ENCODE measurements at regions not wholly inside any gene's neighbourhood (a gene's known extent, or its start where the extent isn't known, plus 50 kb on each side); places are given as distances from the start of the nearest gene placed in this dataset.
"Not testable (repeated sequence)": the region's sequence is repeated elsewhere in the genome, so short reads cannot be mapped to it uniquely, and the experiment has no call there.

GRCh38 chr6:155762649-155763048 lies 307.0 kb upstream of the NOX3 start:
- Mint-ChIP-seq H3K4me1 (ENCODE audit: low read depth) (peaks cover 4% of the 10 kb centered on the region), H3K36me3 (ENCODE audit: low read depth) (no peaks in the 10 kb centered on the region), H3K27me3 (ENCODE audit: low read depth) (no peaks in the 10 kb centered on the region), H3K27ac (ENCODE audit: unreplicated experiment) (no peak overlapping the region), H3K4me3 (ENCODE audit: unreplicated experiment) (no peak overlapping the region), H3K9me3 (ENCODE audit: low read depth) (peaks cover 7% of the 10 kb centered on the region)
- no peak for DNase-seq (ENCODE audit: low spot score)
- TF ChIP-seq CTCF (IDR thresholded peaks at IDR 0.05) = no peak

GRCh38 chr6:155755452-155755851 lies 299.8 kb upstream of the NOX3 start:
- Mint-ChIP-seq H3K4me3 (ENCODE audit: unreplicated experiment) (no peak overlapping the region), H3K27me3 (ENCODE audit: low read depth) (peaks cover 6% of the 10 kb centered on the region), H3K9me3 (ENCODE audit: low read depth) (peaks cover 19% of the 10 kb centered on the region), H3K36me3 (ENCODE audit: low read depth) (no peaks in the 10 kb centered on the region), H3K27ac (ENCODE audit: unreplicated experiment) (no peak overlapping the region), H3K4me1 (ENCODE audit: low read depth) (no peaks in the 10 kb centered on the region)
- no peak for DNase-seq (ENCODE audit: low spot score)
- TF ChIP-seq CTCF (IDR thresholded peaks at IDR 0.05) = no peak

GRCh38 chr6:155748778-155749177 lies 293.1 kb upstream of the NOX3 start:
- not testable (repeated sequence) for DNase-seq (ENCODE audit: low spot score); H3K27ac Mint-ChIP-seq (ENCODE audit: unreplicated experiment); H3K4me1 Mint-ChIP-seq (ENCODE audit: low read depth); H3K36me3 Mint-ChIP-seq (ENCODE audit: low read depth); H3K4me3 Mint-ChIP-seq (ENCODE audit: unreplicated experiment)
- Mint-ChIP-seq H3K27me3 (ENCODE audit: low read depth) (peaks cover 13% of the 10 kb centered on the region), H3K9me3 (ENCODE audit: low read depth) (peaks cover 14% of the 10 kb centered on the region)

- H3K4me1 Mint-ChIP-seq (ENCODE audit: low read depth) = no peaks in the 10 kb centered on the region
- peaks cover 7% of the 10 kb centered on the region for H3K9me3 Mint-ChIP-seq (ENCODE audit: low read depth)
- no peak overlapping the region for H3K4me3 Mint-ChIP-seq (ENCODE audit: unreplicated experiment)
These were observed 291.9 kb upstream of the NOX3 start for GRCh38 chr6:155747491-155747890.

GRCh38 chr6:155740781-155741399 lies 285.3 kb upstream of the NOX3 start:
- Mint-ChIP-seq H3K4me3 (ENCODE audit: unreplicated experiment) (no peak overlapping the region), H3K36me3 (ENCODE audit: low read depth) (no peaks in the 10 kb centered on the region), H3K27me3 (ENCODE audit: low read depth) (peaks cover 16% of the 10 kb centered on the region), H3K27ac (ENCODE audit: unreplicated experiment) (no peak overlapping the region), H3K9me3 (ENCODE audit: low read depth) (no peaks in the 10 kb centered on the region), H3K4me1 (ENCODE audit: low read depth) (no peaks in the 10 kb centered on the region)
- TF ChIP-seq CTCF (IDR thresholded peaks at IDR 0.05) = no peak
- DNase-seq (ENCODE audit: low spot score) = no peak

More at GRCh38 chr6:155747491-155747890, 291.9 kb upstream of the NOX3 start:
- H3K27ac Mint-ChIP-seq (ENCODE audit: unreplicated experiment) = no peak overlapping the region
- no peak for TF ChIP-seq CTCF (IDR thresholded peaks at IDR 0.05)
- H3K27me3 Mint-ChIP-seq (ENCODE audit: low read depth) = peaks cover 18% of the 10 kb centered on the region
- no peaks in the 10 kb centered on the region for H3K36me3 Mint-ChIP-seq (ENCODE audit: low read depth)
- no peak for DNase-seq (ENCODE audit: low spot score)

- Mint-ChIP-seq H3K4me3 (ENCODE audit: unreplicated experiment) (no peak overlapping the region), H3K9me3 (ENCODE audit: low read depth) (no peaks in the 10 kb centered on the region), H3K27ac (ENCODE audit: unreplicated experiment) (no peak overlapping the region), H3K27me3 (ENCODE audit: low read depth) (peaks cover 16% of the 10 kb centered on the region), H3K36me3 (ENCODE audit: low read depth) (no peaks in the 10 kb centered on the region), H3K4me1 (ENCODE audit: low read depth) (no peaks in the 10 kb centered on the region)
- no peak for TF ChIP-seq CTCF (IDR thresholded peaks at IDR 0.05)
- no peak for DNase-seq (ENCODE audit: low spot score)
These were observed 283.0 kb upstream of the NOX3 start for GRCh38 chr6:155738602-155739105.
